HFFc6 (cell line): ENCODE measurements at regions not wholly inside any gene's neighbourhood (a gene's known extent, or its start where the extent isn't known, plus 50 kb on each side); places are given as distances from the start of the nearest gene placed in this dataset.
"Not testable (repeated sequence)": the region's sequence is repeated elsewhere in the genome, so short reads cannot be mapped to it uniquely, and the experiment has no call there.

ENCODE experiments used
- DNase-seq: peaks from one replicate; pipeline ENCODE4 v3.0.0-alpha.2; 2018
- H3K27ac Mint-ChIP-seq: 2 replicates; pipeline ENCODE4 v1.8.0; 2020; ENCODE audit warnings: mild to moderate bottlenecking, mixed read lengths
- H3K27me3 Mint-ChIP-seq: 2 replicates; pipeline ENCODE4 v1.8.0; 2021; ENCODE audit warnings: mild to moderate bottlenecking, moderate library complexity, mixed read lengths; ENCODE audit not compliant: insufficient read depth
- H3K36me3 Mint-ChIP-seq: 2 replicates; pipeline ENCODE4 v1.8.0; 2021; ENCODE audit warnings: low read depth, mixed read lengths
- H3K4me1 Mint-ChIP-seq: 2 replicates; pipeline ENCODE4 v1.8.0; 2020; ENCODE audit warnings: low read depth, mixed read lengths
- H3K4me3 Mint-ChIP-seq: 2 replicates; pipeline ENCODE4 v1.8.0; 2020; ENCODE audit warnings: mild to moderate bottlenecking, moderate library complexity, mixed read lengths
- H3K9me3 Mint-ChIP-seq: 2 replicates; pipeline ENCODE4 v1.8.0; 2020; ENCODE audit warnings: mild to moderate bottlenecking, mixed read lengths
- CTCF ChIP-seq: fragments of 200-600 bp; sonication (generic); IDR thresholded peaks from 2 replicates; pipeline ENCODE4 v1.5.0; 2021; ENCODE audit warnings: antibody characterized with exemption, mild to moderate bottlenecking

DNA sequence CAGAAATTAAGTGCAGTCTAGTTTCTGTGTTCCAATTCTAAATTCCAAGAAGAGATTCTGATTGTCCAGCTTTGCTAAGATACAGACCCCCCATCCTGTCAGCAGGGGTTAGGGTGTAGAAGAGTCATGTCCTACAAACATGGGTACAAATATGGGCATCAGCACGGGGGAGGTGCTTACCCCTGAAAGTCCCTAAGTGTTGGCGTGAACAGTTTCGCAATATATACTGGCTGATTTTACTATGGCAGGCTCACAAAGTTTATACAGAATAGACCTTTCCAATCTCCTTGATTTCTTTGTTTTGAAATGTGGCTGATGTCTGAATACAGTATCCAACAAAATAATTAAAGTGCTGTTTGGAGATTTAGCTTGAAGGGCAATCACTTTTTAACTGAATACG, 71.6 kb upstream of the PPM1H start:
- no peak overlapping the region for H3K4me3 Mint-ChIP-seq
- peaks cover 5% of the 10 kb centered on the region; the same call in 1 of the 2 replicates for H3K4me1 Mint-ChIP-seq
- no peak overlapping the region for H3K27ac Mint-ChIP-seq
- no peaks in the 10 kb centered on the region for H3K9me3 Mint-ChIP-seq
- H3K27me3 Mint-ChIP-seq = peaks cover 7% of the 10 kb centered on the region
- TF ChIP-seq CTCF = no peak
- H3K36me3 Mint-ChIP-seq = no peaks in the 10 kb centered on the region
- no peak for DNase-seq

DNA sequence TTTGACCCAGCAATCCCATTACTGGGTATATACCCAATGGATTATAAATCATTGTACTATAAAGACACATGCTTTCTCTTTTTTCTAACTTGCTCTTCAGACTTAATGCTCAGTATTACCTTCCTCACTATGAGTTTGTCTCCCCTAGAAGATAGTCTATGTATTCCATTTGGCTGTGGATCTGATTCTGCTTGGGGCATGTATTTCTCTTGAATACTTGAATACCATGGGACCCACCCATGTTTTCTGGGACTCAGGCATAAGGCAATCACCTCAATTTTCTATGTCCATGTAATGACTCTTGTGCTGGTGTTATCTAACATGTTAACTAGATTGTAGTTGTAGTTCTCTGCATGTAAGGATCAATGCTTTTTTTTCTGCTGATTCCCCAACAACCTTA, 70.4 kb upstream of the PPM1H start:
- DNase-seq = no peak
- H3K27ac Mint-ChIP-seq = no peak overlapping the region
- no peaks in the 10 kb centered on the region for H3K9me3 Mint-ChIP-seq
- no peaks in the 10 kb centered on the region for H3K36me3 Mint-ChIP-seq
- H3K27me3 Mint-ChIP-seq = peaks cover 11% of the 10 kb centered on the region
- H3K4me1 Mint-ChIP-seq = peaks cover 5% of the 10 kb centered on the region; the same call in 1 of the 2 replicates
- TF ChIP-seq CTCF = no peak
- H3K4me3 Mint-ChIP-seq = no peak overlapping the region

DNA sequence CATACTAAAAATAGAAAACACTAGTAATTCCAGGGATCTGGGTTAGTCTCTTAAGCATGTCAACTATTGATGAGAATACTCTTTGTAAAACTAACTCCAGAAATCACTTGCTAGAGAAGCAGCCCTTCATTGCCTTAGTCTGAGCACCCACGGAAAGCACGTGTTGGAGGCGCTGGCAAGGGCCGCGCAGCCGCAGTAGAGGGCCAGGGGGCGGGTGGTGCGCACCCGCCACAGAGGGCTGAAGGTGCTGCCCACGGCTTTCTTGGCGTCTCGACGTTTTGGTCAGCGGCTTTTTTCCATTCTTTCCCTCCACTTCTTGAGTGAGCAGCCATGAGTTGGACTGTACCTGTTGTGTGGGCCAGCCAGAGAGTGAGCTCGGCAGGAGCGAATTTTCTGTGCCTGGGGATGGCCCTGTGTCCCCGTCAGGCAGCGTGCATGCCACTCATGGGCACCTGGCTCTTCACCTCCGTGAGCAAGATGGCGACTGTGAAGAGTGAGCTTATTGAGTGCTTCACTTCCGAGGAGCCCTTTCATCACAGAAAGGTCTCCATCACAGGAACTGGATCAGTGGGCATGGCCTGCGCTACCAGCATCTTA, 68.4 kb upstream of the PPM1H start:
- TF ChIP-seq CTCF = no peak
- Mint-ChIP-seq H3K27me3 (peaks cover 24% of the 10 kb centered on the region), H3K4me3 (no peak overlapping the region), H3K27ac (no peak overlapping the region), H3K4me1 (peaks cover 5% of the 10 kb centered on the region; the same call in 1 of the 2 replicates), H3K36me3 (no peaks in the 10 kb centered on the region), H3K9me3 (no peaks in the 10 kb centered on the region)
- no peak for DNase-seq

DNA sequence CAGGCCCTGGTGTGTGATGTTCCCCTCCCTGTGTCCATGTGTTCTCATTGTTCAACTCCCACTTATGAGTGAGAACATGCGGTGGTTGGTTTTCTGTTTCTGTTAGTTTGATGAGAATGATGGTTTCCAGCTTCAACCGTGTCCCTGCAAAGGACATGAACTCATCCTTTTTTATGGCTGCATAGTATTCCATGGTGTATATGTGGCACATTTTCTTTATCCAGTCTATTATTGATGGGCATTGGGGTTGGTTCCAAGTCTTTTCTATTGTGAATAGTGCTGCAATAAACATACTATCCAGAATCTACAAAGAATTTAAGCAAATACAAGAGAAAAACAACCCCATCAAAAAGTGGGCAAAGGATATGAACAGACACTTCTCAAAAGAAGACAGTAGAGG, 67.1 kb upstream of the PPM1H start:
- H3K4me1 Mint-ChIP-seq, H3K4me3 Mint-ChIP-seq, H3K27ac Mint-ChIP-seq, H3K9me3 Mint-ChIP-seq, H3K36me3 Mint-ChIP-seq, DNase-seq: not testable (repeated sequence)
- peaks cover 20% of the 10 kb centered on the region for H3K27me3 Mint-ChIP-seq

DNA sequence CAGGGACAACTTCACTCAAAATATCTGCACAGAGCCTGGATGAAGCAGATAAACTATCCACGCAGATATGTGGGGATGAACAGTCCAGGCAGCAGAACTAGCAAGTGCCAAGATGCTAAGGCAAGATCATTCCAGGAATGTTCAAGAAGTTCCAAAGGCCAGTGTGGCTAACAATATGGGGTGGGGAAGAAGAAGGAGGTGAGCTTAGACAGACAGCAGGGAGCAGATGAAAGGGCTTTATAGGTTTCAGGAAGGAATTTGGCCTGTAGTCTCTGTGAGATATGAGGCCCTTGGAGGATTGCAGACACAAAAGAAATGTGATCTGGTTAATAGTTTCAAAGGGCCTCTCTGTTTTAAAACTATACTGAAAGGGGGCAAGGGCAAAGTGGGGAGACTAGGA, 63.5 kb upstream of the PPM1H start:
- H3K27ac Mint-ChIP-seq = no peak overlapping the region
- no peaks in the 10 kb centered on the region for H3K36me3 Mint-ChIP-seq
- DNase-seq = no peak
- no peaks in the 10 kb centered on the region for H3K9me3 Mint-ChIP-seq
- H3K4me3 Mint-ChIP-seq = no peak overlapping the region
- TF ChIP-seq CTCF = no peak
- H3K27me3 Mint-ChIP-seq = peaks cover 24% of the 10 kb centered on the region
- H3K4me1 Mint-ChIP-seq = no peaks in the 10 kb centered on the region

- TF ChIP-seq CTCF = no peak
- no peaks in the 10 kb centered on the region for H3K4me1 Mint-ChIP-seq
- no peak for DNase-seq
- no peak overlapping the region for H3K4me3 Mint-ChIP-seq
- H3K27me3 Mint-ChIP-seq = peaks cover 22% of the 10 kb centered on the region
- H3K27ac Mint-ChIP-seq = no peak overlapping the region
- H3K9me3 Mint-ChIP-seq = no peaks in the 10 kb centered on the region
- no peaks in the 10 kb centered on the region for H3K36me3 Mint-ChIP-seq
Measured at GRCh38 chr12:62995097-62995496, 60.1 kb upstream of the PPM1H start.
